ENCODE measurements at regions not wholly inside any gene's neighbourhood (a gene's known extent, or its start where the extent isn't known, plus 50 kb on each side); places are given as distances from the start of the nearest gene placed in this dataset.
"Not testable (repeated sequence)": the region's sequence is repeated elsewhere in the genome, so short reads cannot be mapped to it uniquely, and the experiment has no call there.

DNA sequence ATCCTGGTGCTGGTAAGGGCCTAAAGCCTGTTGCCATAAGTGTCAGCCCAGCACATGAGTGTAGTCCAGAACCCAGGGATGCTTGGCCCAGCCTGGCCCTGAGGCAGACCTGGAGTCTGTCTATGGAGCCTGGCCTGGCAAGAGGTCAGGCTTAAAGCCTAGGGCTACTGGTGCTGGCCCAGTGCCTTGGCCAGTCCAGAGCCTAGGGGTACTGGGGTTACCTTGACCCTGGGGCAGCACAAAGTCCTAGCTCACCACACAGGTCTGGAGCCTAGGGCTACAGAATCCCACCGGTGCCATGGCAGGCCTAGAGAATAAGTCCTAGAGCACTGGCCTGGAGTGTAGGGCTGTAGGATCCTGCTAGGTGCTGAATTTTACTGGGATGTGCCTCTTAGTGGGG, 393.8 kb downstream of the MAGEE1 start:
- no peak overlapping the region for H3K9ac ChIP-seq (ENCODE audit: low read depth, low read length, poor library complexity, severe bottlenecking)
- H3K27me3 ChIP-seq (ENCODE audit: insufficient read depth, low read length, poor library complexity, severe bottlenecking): no peaks in the 10 kb centered on the region
- TF ChIP-seq, protein P1, sequence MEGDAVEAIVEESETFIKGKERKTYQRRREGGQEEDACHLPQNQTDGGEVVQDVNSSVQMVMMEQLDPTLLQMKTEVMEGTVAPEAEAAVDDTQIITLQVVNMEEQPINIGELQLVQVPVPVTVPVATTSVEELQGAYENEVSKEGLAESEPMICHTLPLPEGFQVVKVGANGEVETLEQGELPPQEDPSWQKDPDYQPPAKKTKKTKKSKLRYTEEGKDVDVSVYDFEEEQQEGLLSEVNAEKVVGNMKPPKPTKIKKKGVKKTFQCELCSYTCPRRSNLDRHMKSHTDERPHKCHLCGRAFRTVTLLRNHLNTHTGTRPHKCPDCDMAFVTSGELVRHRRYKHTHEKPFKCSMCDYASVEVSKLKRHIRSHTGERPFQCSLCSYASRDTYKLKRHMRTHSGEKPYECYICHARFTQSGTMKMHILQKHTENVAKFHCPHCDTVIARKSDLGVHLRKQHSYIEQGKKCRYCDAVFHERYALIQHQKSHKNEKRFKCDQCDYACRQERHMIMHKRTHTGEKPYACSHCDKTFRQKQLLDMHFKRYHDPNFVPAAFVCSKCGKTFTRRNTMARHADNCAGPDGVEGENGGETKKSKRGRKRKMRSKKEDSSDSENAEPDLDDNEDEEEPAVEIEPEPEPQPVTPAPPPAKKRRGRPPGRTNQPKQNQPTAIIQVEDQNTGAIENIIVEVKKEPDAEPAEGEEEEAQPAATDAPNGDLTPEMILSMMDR (conservative IDR thresholded peaks at IDR 0.05; ENCODE audit: low read length): no peak
- TF ChIP-seq EZH2phosphoT487 (IDR thresholded peaks at IDR 0.05; ENCODE audit: borderline replicate concordance): no peak
- H4K20me1 ChIP-seq (ENCODE audit: insufficient read depth, low read length, poor library complexity, severe bottlenecking): no peaks in the 10 kb centered on the region
- H3K36me3 ChIP-seq (ENCODE audit: insufficient read depth, low read length): no peaks in the 10 kb centered on the region
- H3K4me2 ChIP-seq (ENCODE audit: low read depth, low read length, poor library complexity, severe bottlenecking): no peak overlapping the region
- no peaks in the 10 kb centered on the region for H3K79me2 ChIP-seq (ENCODE audit: insufficient read depth, low read length)
- no peak overlapping the region for H2AFZ ChIP-seq (ENCODE audit: low read length)
- no peaks in the 10 kb centered on the region for H3K4me1 ChIP-seq (ENCODE audit: insufficient read depth, low read length, poor library complexity, severe bottlenecking)
- no peaks in the 10 kb centered on the region for H3K9me2 ChIP-seq (replicated peaks; ENCODE audit: low read depth, low read length)
- H3K4me3 ChIP-seq (ENCODE audit: low read length, poor library complexity, severe bottlenecking): no peak overlapping the region
- no peaks in the 10 kb centered on the region for H3F3A ChIP-seq (ENCODE audit: low read depth)
- H3K9me3 ChIP-seq (ENCODE audit: insufficient read depth, low read depth, low read length): no peaks in the 10 kb centered on the region

DNA sequence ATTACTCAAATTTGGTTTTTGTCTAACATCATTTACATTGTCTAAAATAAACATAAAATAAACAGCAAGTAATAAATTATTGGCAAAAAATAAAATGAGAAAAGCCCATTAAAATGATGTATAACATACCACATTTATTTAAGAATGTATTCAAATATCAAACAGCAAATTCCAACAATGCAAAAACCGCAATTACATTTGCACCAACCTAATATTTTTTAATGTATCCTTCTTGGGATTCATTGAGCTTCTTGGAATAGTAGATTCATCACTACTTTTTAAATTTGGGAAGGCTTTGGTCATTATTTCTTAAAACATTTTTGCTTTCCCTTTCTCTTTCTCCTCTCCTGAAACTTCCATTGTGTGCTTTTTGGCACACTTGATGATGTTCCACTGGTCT, 400.2 kb downstream of the MAGEE1 start:
- no peaks in the 10 kb centered on the region for H3K9me2 ChIP-seq (replicated peaks; ENCODE audit: low read depth, low read length)
- no peaks in the 10 kb centered on the region for H3K36me3 ChIP-seq (ENCODE audit: insufficient read depth, low read length)
- H3K9me3 ChIP-seq (ENCODE audit: insufficient read depth, low read depth, low read length): no peaks in the 10 kb centered on the region
- no peak overlapping the region for H3K4me3 ChIP-seq (ENCODE audit: low read length, poor library complexity, severe bottlenecking)
- H3K4me2 ChIP-seq (ENCODE audit: low read depth, low read length, poor library complexity, severe bottlenecking): no peak overlapping the region
- H3K4me1 ChIP-seq (ENCODE audit: insufficient read depth, low read length, poor library complexity, severe bottlenecking): no peaks in the 10 kb centered on the region
- no peaks in the 10 kb centered on the region for H3K27me3 ChIP-seq (ENCODE audit: insufficient read depth, low read length, poor library complexity, severe bottlenecking)
- H2AFZ ChIP-seq (ENCODE audit: low read length): no peak overlapping the region
- no peaks in the 10 kb centered on the region for H4K20me1 ChIP-seq (ENCODE audit: insufficient read depth, low read length, poor library complexity, severe bottlenecking)
- no peak overlapping the region for H3K9ac ChIP-seq (ENCODE audit: low read depth, low read length, poor library complexity, severe bottlenecking)
- H3F3A ChIP-seq (ENCODE audit: low read depth): no peaks in the 10 kb centered on the region
- H3K79me2 ChIP-seq (ENCODE audit: insufficient read depth, low read length): no peaks in the 10 kb centered on the region
- TF ChIP-seq, protein P1 (conservative IDR thresholded peaks at IDR 0.05; ENCODE audit: low read length): no peak
- TF ChIP-seq EZH2phosphoT487 (IDR thresholded peaks at IDR 0.05; ENCODE audit: borderline replicate concordance): no peak

DNA sequence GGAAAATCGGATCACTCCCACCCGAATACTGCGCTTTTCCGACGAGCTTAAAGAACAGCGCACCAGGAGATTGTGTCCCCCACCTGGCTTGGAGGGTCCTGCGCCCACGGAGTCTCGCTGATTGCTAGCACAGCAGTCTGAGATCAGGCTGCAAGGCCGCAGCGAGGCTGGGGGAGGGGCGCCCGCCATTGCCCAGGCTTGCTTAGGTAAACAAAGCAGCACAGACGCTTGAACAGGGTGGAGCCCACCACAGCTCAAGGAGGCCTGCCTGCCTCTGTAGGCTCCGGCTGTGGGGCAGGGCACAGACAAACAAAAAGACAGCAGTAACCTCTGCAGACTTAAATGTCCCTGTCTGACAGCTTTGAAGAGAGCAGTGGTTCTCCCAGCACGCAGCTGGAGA, 413.4 kb downstream of the MAGEE1 start:
- H4K20me1 ChIP-seq (ENCODE audit: insufficient read depth, low read length, poor library complexity, severe bottlenecking); H3K79me2 ChIP-seq (ENCODE audit: insufficient read depth, low read length); H3K9me3 ChIP-seq (ENCODE audit: insufficient read depth, low read depth, low read length); H3K4me3 ChIP-seq (ENCODE audit: low read length, poor library complexity, severe bottlenecking); H3K9ac ChIP-seq (ENCODE audit: low read depth, low read length, poor library complexity, severe bottlenecking); H3F3A ChIP-seq (ENCODE audit: low read depth); H3K4me1 ChIP-seq (ENCODE audit: insufficient read depth, low read length, poor library complexity, severe bottlenecking); H2AFZ ChIP-seq (ENCODE audit: low read length); H3K9me2 ChIP-seq (replicated peaks; ENCODE audit: low read depth, low read length); H3K36me3 ChIP-seq (ENCODE audit: insufficient read depth, low read length); H3K27me3 ChIP-seq (ENCODE audit: insufficient read depth, low read length, poor library complexity, severe bottlenecking); H3K4me2 ChIP-seq (ENCODE audit: low read depth, low read length, poor library complexity, severe bottlenecking): not testable (repeated sequence)

DNA sequence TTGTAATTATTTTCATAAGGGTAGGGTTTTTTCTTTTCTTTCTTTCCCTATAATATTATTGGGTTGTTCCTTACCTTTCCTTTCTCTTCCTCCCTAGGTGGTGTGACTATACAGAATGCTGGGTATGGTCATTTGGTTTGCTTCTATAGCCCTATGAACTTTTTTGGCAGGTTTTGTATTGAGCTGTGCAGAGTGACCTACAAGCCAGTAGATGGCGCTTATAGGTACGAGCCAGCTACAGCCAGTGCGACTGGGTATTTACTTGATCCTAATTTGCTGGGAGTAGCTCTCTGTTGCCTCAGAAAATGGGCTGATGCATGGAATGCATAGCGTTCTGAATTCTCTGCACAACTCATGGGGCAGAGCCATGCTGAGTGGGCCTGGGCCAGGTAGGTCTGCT, 423.3 kb downstream of the MAGEE1 start:
- no peak overlapping the region for H3K4me2 ChIP-seq (ENCODE audit: low read depth, low read length, poor library complexity, severe bottlenecking)
- H3F3A ChIP-seq (ENCODE audit: low read depth): no peaks in the 10 kb centered on the region
- H3K9me3 ChIP-seq (ENCODE audit: insufficient read depth, low read depth, low read length): no peaks in the 10 kb centered on the region
- no peaks in the 10 kb centered on the region for H3K9me2 ChIP-seq (replicated peaks; ENCODE audit: low read depth, low read length)
- no peak for TF ChIP-seq EZH2phosphoT487 (IDR thresholded peaks at IDR 0.05; ENCODE audit: borderline replicate concordance)
- TF ChIP-seq, protein P1 (conservative IDR thresholded peaks at IDR 0.05; ENCODE audit: low read length): peak; percentile 38
- H3K36me3 ChIP-seq (ENCODE audit: insufficient read depth, low read length): no peaks in the 10 kb centered on the region
- H3K4me3 ChIP-seq (ENCODE audit: low read length, poor library complexity, severe bottlenecking): no peak overlapping the region
- no peak overlapping the region for H3K9ac ChIP-seq (ENCODE audit: low read depth, low read length, poor library complexity, severe bottlenecking)
- H3K27me3 ChIP-seq (ENCODE audit: insufficient read depth, low read length, poor library complexity, severe bottlenecking): no peaks in the 10 kb centered on the region
- H3K4me1 ChIP-seq (ENCODE audit: insufficient read depth, low read length, poor library complexity, severe bottlenecking): no peaks in the 10 kb centered on the region
- H4K20me1 ChIP-seq (ENCODE audit: insufficient read depth, low read length, poor library complexity, severe bottlenecking): no peaks in the 10 kb centered on the region
- H2AFZ ChIP-seq (ENCODE audit: low read length): no peak overlapping the region
- H3K79me2 ChIP-seq (ENCODE audit: insufficient read depth, low read length): no peaks in the 10 kb centered on the region

All from Loucy (cell line).